NCI-H146 treated with DMSO at 0.1 percent for 48 hours (cell line): ENCODE measurements at regions not wholly inside any gene's neighbourhood (a gene's known extent, or its start where the extent isn't known, plus 50 kb on each side); places are given as distances from the start of the nearest gene placed in this dataset.
"Not testable (repeated sequence)": the region's sequence is repeated elsewhere in the genome, so short reads cannot be mapped to it uniquely, and the experiment has no call there.

ENCODE experiments used
- DNase-seq: peaks from one replicate; lab custom pipeline; 2025; ENCODE audit not compliant: unreplicated experiment; lab: John Stamatoyannopoulos, UW

DNA sequence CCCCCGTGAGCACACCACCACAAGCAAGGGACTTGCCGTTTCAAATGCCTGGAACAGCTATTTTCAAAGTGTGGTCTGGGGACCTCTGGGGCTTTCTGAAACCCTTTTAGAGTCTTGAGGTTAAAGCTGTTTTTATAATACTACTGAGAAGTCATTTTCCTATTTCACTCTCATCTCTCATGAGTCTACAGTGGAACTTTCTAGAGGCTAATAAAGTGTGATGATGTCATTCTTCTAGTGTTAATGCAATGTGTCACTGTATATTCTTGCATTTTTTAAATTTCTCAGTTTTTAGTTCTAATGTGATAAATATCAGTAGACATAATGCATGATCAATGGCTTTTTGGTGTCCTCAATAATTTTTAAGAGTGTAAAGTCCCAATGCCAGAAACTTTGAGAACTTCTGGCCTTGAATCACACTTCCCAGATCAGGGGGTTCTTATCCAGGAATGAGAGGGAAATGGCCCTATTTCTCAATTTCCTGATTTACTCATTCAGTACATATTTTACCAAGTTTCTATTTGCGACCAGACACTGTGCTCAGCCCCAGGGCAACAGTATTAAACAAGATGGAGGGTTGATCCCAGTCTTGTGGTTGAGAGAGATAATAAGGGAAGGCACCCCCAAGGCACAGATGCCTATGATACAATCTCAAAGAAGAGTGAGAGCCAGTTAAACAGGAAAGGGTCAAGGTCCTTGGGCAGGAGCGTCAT lies 444.0 kb downstream of the HS3ST3B1 start:
- DNase-seq = no peak

DNA sequence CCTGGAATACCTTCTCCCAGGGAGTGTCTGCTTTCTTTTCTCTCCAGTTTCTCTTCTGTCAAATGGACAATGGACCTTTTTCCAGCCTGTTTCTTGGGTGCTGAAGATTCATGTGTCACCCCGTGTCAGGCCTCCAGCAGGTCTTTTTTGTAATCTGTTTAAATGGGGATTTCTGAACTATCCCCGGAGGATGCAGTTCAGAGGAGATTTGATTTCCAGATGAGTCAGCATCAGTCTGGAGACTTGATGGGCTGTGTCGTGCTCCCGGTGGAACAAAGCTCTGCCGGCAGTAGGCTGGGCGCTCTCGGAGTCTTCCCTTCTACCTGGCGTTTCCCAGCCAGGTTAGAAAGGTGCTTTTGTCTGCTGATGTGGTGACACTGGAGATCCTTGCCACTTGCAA lies 440.6 kb downstream of the HS3ST3B1 start:
- no peak for DNase-seq

DNA sequence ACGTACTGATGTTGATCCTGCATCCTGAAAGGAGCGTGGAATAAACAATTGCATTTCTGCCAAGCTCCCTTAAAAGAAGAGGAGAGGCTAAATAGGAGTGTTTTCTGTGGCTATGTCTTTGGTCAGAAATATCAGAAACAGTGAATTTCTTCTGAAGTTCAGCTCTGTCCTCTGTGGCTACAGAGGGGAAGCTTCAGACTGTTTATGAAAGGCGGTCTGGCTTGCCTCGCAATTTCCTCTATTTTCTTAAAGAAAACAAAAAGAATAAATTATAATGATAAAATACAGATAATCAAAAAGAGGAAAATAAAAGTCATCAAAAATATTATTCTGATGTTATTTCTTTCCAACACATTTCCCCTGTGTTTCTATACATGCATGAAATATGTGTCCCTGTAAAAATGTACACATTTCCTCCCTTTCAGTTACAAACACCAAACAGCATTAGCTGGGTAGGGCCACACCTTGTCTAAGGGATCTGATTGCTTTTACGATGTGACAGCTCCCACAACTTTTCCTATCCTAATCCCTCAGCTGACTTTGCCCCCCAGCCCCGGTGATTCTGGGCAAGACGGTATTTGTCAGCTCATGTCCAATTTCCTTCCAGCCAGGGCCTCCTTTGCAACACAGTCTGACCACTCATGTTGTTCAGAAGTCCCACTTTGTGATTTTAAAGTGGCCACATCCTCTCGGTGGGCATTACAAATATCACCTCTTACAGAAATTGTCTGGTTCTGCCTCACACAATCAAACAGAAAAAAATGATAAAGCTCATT lies 439.0 kb downstream of the HS3ST3B1 start:
- DNase-seq = no peak

DNA sequence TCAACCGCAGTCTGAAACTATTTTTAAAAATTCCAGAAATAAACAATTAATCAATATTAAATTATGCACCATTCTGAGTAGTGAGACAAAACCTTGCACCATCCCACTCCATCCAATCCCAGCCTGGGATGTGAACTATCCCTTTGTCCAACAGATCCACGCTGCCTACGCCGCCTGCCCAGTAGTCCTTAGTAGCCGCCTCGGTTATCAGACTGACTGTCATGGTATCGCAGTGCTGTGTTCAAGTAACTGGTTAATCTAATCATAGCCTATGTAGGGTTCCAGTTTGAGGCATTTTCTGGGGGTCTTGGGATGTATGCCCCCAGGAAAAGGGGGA lies 437.7 kb downstream of the HS3ST3B1 start:
- no peak for DNase-seq

GRCh38 chr17:14737984-14738651 lies 437.2 kb downstream of the HS3ST3B1 start:
- no peak for DNase-seq

DNA sequence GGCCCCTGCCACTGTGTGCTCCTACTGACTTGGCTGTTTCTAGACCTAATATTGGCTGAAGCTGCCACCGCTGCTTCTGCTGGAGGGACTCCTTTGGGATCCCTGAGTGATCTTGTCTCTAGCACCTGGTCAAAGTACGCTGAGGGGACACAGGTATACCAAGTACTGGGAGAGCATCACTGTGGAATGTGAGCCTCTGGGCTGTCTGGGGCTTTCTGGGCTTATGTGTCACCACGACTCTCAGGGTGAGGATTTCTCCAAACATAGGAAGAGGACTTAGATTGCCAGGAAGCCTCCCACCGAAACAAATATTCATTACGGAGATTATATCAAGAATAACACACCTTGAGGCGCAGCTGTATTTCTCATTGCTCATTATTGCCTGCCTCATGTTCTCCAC lies 435.8 kb downstream of the HS3ST3B1 start:
- no peak for DNase-seq

- no peak for DNase-seq
These were observed 432.5 kb downstream of the HS3ST3B1 start for GRCh38 chr17:14733376-14733775.

GRCh38 chr17:14732211-14732610 lies 431.3 kb downstream of the HS3ST3B1 start:
- DNase-seq = no peak

- DNase-seq = no peak
These were observed 430.7 kb downstream of the HS3ST3B1 start for GRCh38 chr17:14731591-14731990.

GRCh38 chr17:14730821-14731220 lies 429.9 kb downstream of the HS3ST3B1 start:
- DNase-seq = no peak

GRCh38 chr17:14725729-14726128 lies 424.8 kb downstream of the HS3ST3B1 start:
- DNase-seq = no peak

DNA sequence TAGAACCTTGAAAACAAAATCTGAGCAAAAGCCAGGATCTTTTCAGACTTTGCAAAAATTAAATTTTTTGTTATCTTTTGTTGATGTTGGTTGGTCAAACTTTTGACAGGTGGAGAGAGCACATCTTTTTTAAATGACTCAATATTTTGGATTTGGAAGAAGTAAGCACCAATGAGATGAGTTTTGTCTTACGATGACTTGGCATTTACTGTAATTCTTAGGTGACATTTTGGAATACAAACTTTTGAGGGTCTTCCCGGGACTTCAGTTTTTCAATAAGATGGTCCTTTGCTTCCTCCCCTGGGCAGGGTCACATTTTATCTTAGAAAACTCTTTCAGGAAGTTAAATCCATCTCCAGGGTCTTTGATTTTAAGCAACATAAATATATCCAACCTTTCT lies 423.9 kb downstream of the HS3ST3B1 start:
- DNase-seq = no peak

DNA sequence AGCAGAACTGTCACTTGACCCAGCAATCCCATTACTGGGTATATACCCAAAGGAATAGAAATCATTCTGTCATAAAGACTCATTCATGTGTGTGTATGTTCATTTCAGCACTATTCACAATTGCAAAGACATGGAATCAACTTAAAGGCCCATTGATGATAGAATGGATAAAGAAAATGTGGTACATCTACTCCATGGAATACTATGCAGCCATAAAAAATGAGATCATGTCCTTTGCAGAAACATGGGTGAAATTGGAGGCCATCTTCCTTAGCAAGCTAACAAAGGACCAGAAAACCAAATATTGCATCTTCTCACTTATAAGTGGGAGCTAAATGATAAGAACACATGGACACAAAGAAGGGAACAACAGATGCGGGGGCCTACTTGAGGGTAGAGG lies 422.5 kb downstream of the HS3ST3B1 start:
- DNase-seq = not testable (repeated sequence)

DNA sequence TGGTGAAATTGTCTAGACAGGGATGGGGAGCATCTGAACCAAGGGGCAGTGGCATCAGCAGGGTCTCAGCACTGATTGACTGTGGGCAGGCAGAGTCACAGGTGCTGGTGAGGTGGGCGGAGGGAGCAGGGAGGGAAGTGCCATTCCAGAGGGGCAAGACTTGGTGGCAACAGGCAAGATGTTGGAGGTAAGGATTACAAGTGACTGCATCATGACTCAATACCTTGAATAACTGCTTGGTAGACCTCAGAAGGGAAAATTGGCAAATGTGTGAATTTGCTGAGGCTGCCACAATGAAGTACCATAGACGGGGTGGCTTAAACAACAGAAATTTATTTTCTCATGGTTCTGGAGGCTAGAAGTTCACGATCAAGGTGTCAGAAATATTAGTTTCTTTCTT lies 419.1 kb downstream of the HS3ST3B1 start:
- DNase-seq = no peak

DNA sequence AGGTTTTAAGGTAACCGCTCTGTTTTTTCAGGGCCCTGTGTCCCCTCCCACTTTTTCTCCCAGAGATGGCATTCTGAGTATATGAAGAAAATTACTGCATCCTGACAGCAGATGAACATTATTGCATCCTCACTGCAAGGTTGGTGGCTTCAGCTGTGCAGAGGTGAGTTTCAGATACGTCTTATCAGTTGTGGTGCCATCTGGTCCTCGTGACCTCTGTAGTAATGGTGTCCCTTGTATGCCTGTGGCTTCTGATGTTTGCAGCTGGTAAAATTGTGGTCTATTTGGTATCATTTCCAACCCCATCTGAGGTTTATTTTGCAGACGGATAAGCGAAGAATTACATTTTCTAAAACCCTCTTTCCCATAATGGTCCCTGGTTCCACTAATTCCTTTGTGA lies 417.0 kb downstream of the HS3ST3B1 start:
- DNase-seq = no peak

- DNase-seq = no peak
These were observed 414.7 kb downstream of the HS3ST3B1 start for GRCh38 chr17:14715561-14715960.

DNA sequence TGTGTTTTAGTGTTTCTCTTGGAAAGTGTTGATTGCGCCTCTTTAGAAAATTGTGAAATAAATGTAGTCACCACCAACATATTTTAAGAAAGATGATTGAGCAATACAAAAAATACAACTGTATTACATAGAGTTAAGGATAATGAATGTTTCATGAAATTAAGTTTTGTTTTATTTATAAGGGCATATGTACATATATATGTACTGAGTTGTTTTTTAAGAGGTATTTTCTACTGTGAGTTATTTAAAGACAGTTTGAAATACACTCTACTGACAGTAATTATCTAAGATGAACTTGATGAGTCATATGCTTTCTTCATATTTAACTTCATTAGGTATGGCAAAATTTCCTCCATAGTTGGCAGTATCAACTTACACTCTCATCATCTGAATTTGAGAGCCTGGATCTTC lies 411.7 kb downstream of the HS3ST3B1 start:
- DNase-seq = no peak

- DNase-seq = no peak
These were observed 403.2 kb downstream of the HS3ST3B1 start for GRCh38 chr17:14704121-14704520.

- no peak for DNase-seq
These were observed 401.0 kb downstream of the HS3ST3B1 start for GRCh38 chr17:14701886-14702285.

- DNase-seq = peak; percentile 10
These were observed 398.8 kb downstream of the HS3ST3B1 start for GRCh38 chr17:14699574-14700185.

GRCh38 chr17:14693382-14693781 lies 392.5 kb downstream of the HS3ST3B1 start:
- DNase-seq = no peak

DNA sequence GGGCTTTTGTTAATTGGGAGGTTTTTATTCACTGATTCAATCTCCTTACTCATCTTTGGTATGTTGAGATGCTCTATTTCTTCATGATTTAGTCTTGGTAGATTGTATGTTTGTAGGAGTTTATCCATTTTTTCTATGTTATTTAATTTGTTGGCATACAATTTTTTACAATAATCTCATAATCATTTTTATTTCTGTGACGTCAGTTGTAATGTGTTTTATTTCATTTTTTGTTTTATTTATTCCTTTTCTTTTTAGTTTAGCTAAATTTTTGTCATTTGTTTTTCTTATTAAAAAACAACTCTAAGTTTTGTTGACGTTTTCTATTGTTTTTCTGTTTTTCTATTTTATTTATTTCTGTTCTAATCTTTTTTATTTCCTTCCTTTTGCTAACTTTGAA lies 389.8 kb downstream of the HS3ST3B1 start:
- DNase-seq = no peak
